Amniotic epithelial cell (primary cell): ENCODE measurements at regions not wholly inside any gene's neighbourhood (a gene's known extent, or its start where the extent isn't known, plus 50 kb on each side); places are given as distances from the start of the nearest gene placed in this dataset.
"Not testable (repeated sequence)": the region's sequence is repeated elsewhere in the genome, so short reads cannot be mapped to it uniquely, and the experiment has no call there.

Experiments used
- DNase-seq: peaks from one replicate; pipeline ENCODE4 v3.0.0-alpha.2; 2010; ENCODE audit warnings: low read depth

GRCh38 chr3:28140664-28141063 lies 100.8 kb upstream of the CMC1 start:
- no peak for DNase-seq

- DNase-seq, result no peak
These were observed 91.5 kb upstream of the CMC1 start for GRCh38 chr3:28149960-28150359.

GRCh38 chr3:28150465-28151206 lies 90.8 kb upstream of the CMC1 start:
- no peak for DNase-seq

- DNase-seq, result no peak
These were observed 90.2 kb upstream of the CMC1 start for GRCh38 chr3:28151207-28151550.

- no peak for DNase-seq
These were observed 89.7 kb upstream of the CMC1 start for GRCh38 chr3:28151608-28152228.

GRCh38 chr3:28155631-28156030 lies 85.8 kb upstream of the CMC1 start:
- no peak for DNase-seq

GRCh38 chr3:28156599-28156998 lies 84.8 kb upstream of the CMC1 start:
- DNase-seq, result not testable (repeated sequence)

GRCh38 chr3:28171962-28172361 lies 69.5 kb upstream of the CMC1 start:
- no peak for DNase-seq

- DNase-seq, result no peak
These were observed 68.7 kb upstream of the CMC1 start for GRCh38 chr3:28172748-28173147.

GRCh38 chr3:28173836-28174235 lies 67.6 kb upstream of the CMC1 start:
- DNase-seq, result no peak

- DNase-seq, result no peak
These were observed 54.7 kb upstream of the CMC1 start for GRCh38 chr3:28186748-28187147.

- no peak for DNase-seq
These were observed 52.7 kb upstream of the CMC1 start for GRCh38 chr3:28188686-28189085.

GRCh38 chr3:28191363-28191762 lies 50.1 kb upstream of the CMC1 start:
- DNase-seq, result no peak
